ENCODE measurements at regions not wholly inside any gene's neighbourhood (a gene's known extent, or its start where the extent isn't known, plus 50 kb on each side); places are given as distances from the start of the nearest gene placed in this dataset.

DNA sequence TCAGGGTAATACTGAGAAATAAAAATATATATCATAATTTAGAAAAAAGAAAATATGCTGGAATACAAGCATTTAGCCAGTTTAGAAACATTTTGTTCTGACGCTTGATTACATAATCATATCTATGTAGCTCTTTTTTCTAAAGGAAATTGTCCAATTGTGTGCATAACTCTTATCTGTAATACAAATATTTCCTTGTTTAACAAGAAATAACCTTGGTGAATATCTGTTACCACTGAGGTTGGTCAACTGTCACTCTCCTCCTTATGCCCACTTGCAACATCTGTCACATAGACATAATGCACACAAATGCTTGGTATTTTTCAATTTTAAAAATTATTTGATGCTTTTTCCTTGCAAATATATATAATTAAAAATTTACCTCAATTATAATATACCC, 609.7 kb downstream of the TLL1 start:
- TF ChIP-seq POLR2A (IDR thresholded peaks at IDR 0.05; ENCODE audit: borderline replicate concordance, extremely low read depth, insufficient read depth, insufficient read length) (no peak), POLR2AphosphoS5 (IDR thresholded peaks at IDR 0.05; ENCODE audit: low read depth, low read length) (no peak), TCF7L2 (IDR thresholded peaks at IDR 0.05; ENCODE audit: borderline replicate concordance, extremely low read depth, insufficient read depth, insufficient read length) (no peak)
- TF ChIP-seq, protein P1, sequence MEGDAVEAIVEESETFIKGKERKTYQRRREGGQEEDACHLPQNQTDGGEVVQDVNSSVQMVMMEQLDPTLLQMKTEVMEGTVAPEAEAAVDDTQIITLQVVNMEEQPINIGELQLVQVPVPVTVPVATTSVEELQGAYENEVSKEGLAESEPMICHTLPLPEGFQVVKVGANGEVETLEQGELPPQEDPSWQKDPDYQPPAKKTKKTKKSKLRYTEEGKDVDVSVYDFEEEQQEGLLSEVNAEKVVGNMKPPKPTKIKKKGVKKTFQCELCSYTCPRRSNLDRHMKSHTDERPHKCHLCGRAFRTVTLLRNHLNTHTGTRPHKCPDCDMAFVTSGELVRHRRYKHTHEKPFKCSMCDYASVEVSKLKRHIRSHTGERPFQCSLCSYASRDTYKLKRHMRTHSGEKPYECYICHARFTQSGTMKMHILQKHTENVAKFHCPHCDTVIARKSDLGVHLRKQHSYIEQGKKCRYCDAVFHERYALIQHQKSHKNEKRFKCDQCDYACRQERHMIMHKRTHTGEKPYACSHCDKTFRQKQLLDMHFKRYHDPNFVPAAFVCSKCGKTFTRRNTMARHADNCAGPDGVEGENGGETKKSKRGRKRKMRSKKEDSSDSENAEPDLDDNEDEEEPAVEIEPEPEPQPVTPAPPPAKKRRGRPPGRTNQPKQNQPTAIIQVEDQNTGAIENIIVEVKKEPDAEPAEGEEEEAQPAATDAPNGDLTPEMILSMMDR (IDR thresholded peaks at IDR 0.05 in 2 of 3, conservative IDR thresholded peaks at IDR 0.05 in 1 of 3; ENCODE audit: borderline replicate concordance in 1 of 3, insufficient read depth in 1 of 3, low read depth in 2 of 3, low read length in 2 of 3): no peak
- TF ChIP-seq, protein P2, sequence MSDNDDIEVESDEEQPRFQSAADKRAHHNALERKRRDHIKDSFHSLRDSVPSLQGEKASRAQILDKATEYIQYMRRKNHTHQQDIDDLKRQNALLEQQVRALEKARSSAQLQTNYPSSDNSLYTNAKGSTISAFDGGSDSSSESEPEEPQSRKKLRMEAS (IDR thresholded peaks at IDR 0.05): no peak
- TF ChIP-seq, protein P3, sequence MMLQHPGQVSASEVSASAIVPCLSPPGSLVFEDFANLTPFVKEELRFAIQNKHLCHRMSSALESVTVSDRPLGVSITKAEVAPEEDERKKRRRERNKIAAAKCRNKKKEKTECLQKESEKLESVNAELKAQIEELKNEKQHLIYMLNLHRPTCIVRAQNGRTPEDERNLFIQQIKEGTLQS (IDR thresholded peaks at IDR 0.05): no peak

Data from HCT116 (cell line).